Fibroblast of mammary gland (primary cell): ENCODE measurements at regions not wholly inside any gene's neighbourhood (a gene's known extent, or its start where the extent isn't known, plus 50 kb on each side); places are given as distances from the start of the nearest gene placed in this dataset.

Experiments
- DNase-seq: peaks from one replicate; pipeline ENCODE4 v3.0.0-alpha.2; 2010; ENCODE audit warnings: low read depth
- H3K4me3 ChIP-seq: 2 replicates; pipeline ENCODE4 v1.5.1; 2011; ENCODE audit warnings: low read depth, mild to moderate bottlenecking, low read length, moderate library complexity; ENCODE audit not compliant: control insufficient read depth
- TF ChIP-seq, protein P1 (sequence below): conservative IDR thresholded peaks from 2 replicates; pipeline ENCODE4 v1.5.1; 2011; ENCODE audit warnings: low read depth, low read length, inconsistent platforms; ENCODE audit not compliant: control insufficient read depth, insufficient read depth

DNA sequence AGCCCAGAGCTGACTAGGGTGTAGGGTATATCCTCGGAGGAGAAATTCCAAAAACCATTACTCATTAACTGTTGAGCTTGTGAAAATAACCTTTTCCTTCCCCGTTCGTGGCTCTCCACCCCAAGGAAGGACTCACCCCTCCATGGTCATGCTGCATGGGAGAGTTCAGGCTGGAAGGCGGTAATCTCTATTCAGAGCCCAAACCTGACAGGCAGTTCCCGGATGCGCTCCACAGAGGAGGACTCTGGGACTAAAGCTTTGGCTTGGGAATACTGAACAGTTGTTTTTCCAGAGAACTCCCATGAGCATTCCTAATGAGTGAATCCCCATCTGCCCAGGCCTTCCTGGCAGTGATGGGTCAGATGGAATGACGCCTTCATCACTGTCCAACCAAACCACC, 125.4 kb downstream of the BCOR start:
- DNase-seq: peak; percentile 50

DNA sequence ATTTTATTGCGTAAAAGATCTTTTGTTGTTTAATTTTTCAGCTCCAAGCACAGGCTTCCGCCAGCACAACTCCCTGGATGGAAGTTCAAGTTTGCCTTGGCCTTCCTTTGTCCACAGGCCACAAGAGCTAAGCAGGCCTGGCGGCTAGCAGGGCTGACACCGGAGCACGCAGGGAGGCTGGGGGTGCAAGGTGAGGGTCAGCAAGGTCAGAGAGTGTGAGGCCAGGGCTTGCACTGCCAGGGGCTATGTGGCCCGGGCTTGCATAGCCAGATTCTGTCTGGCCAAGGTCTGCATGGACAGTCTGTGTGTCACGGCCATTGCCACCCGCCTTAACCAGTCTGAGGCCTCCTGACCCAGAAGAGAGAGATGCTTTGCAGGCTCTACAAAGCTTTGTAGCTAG, 123.9 kb downstream of the BCOR start:
- H3K4me3 ChIP-seq: no peak overlapping the region
- no peak for DNase-seq
- TF ChIP-seq, protein P1, sequence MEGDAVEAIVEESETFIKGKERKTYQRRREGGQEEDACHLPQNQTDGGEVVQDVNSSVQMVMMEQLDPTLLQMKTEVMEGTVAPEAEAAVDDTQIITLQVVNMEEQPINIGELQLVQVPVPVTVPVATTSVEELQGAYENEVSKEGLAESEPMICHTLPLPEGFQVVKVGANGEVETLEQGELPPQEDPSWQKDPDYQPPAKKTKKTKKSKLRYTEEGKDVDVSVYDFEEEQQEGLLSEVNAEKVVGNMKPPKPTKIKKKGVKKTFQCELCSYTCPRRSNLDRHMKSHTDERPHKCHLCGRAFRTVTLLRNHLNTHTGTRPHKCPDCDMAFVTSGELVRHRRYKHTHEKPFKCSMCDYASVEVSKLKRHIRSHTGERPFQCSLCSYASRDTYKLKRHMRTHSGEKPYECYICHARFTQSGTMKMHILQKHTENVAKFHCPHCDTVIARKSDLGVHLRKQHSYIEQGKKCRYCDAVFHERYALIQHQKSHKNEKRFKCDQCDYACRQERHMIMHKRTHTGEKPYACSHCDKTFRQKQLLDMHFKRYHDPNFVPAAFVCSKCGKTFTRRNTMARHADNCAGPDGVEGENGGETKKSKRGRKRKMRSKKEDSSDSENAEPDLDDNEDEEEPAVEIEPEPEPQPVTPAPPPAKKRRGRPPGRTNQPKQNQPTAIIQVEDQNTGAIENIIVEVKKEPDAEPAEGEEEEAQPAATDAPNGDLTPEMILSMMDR: no peak

More for the DNA sequence above, 125.4 kb downstream of the BCOR start:
- TF ChIP-seq, protein P1: no peak
- H3K4me3 ChIP-seq: no peak overlapping the region

DNA sequence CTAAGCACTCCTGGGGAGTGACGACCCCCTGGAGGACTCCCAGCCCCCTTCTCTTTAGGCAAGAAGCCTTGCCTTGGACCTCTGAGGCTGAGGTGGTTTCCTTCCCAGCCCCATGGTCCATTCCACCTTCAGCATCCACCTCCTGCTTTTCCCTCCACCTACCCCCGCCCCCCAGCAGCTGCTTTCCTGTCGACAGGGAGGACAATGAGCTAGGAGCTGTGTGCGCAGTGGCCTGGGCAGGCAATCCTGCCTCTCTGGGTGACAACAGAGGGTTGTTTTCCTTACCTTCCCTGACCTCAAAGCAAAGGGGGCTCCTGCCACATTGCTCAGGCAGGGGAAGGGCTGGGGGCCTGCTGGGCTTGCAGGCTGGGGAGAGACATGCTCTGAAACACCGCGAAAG, 123.5 kb downstream of the BCOR start:
- TF ChIP-seq, protein P1: no peak
- H3K4me3 ChIP-seq: no peak overlapping the region
- no peak for DNase-seq

DNA sequence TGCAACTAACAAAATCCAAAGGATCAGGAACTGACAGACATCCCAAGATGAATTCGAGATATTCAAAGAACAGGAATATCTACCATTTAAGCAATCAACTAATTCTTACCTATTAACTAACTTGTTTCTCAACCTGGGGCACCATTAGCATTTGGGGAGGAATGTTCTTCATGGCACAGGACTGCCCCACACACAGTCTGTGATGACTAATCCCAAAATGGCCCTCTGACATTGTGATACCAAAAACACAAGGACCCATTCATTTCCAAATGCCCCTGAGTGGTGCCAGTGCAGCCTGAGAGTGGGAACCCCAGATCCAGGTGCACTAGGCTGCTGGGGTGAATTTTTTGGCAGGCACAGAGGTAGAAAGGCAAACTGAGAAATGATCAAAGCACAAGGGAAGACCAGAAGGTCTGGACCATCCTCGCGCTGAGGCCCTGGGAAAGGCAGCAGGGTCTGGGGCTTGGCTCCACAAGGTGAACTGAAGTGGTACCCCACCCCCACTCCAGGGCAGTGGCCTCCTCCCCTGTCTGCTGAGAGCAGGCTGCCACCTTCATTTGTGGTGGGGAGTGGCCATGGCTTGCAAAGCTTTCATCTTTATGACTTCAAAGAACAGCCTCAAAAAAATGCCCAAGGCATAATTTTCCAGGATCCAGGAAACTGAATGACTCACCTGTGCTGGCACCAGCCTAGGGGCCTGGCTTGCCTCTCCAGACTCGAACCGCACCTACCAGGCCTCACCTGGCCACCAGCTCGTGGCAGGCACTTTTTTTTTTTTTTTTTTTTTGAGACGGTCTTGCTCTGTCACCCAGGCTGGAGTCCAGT, 122.4 kb downstream of the BCOR start:
- TF ChIP-seq, protein P1: no peak
- DNase-seq: no peak
- no peak overlapping the region for H3K4me3 ChIP-seq

DNA sequence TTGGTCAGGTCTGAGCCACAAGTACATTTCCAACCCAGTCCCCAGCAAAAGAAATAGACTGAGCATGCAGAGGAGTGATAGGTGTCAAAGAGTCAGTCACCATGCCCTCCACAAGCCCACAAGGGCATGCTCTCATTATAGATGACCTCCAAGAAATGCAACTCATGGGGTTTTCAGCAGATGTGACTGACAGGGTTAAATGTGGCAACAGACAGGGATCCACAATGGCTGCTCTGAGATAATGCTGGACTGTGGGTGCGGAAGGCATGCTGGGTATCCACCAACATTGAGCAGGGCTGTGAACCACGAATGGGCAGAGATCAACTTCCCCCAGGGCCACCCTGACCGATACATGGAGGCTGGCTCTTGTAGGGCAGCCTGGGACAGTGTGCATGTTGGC, 115.8 kb downstream of the BCOR start:
- DNase-seq: no peak
- TF ChIP-seq, protein P1: no peak
- H3K4me3 ChIP-seq: no peak overlapping the region

DNA sequence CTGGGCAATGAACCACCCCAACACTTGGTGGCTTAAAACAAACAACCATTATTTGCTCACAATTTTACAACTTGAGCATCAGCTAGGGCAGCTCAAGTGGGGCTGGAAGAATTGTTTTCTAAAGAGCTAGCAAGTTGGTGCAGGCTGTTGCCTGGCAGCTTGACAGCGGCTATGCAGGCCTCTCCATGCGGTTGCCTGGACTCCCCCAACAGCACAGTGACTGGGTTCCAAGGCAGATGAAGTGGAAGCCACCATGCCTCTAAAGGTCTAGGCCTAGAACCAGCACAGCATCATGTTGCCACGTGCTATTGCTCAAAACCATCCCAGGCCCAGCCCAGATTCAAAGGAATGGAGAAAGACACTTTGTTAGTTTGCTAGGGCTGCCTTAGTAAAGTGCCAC, 114.8 kb downstream of the BCOR start:
- TF ChIP-seq, protein P1: no peak

DNA sequence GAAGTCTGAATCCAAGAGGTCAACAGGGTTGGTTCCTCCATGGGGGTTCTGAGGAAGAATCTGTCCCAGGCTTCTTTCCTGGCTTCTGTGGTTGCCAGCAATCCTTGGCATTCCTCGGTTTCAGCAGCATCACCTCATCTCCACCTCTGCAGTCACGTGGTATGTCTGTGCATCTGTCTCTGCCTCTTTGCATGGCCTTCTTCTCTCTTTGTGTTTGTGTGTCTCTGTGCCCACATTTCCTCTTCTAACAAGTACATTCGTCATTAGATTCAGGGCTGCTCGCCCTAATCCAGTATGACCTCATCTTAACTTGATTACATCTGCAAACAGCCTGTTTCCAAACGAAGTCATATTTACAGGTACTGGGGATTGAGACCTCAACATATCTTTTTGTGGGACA, 114.0 kb downstream of the BCOR start:
- TF ChIP-seq, protein P1: no peak
- no peak overlapping the region for H3K4me3 ChIP-seq
- DNase-seq: peak; percentile 57

More for the DNA sequence above, 114.8 kb downstream of the BCOR start:
- DNase-seq: no peak
- H3K4me3 ChIP-seq: no peak overlapping the region
